CD4-positive, alpha-beta T cell treated with Interleukin-6 for 4 hours (primary cell): ENCODE measurements at regions not wholly inside any gene's neighbourhood (a gene's known extent, or its start where the extent isn't known, plus 50 kb on each side); places are given as distances from the start of the nearest gene placed in this dataset.

Experiments used
- DNase-seq: peaks from one replicate; pipeline ENCODE4 v3.0.0-alpha.2; 2020; ENCODE audit warnings: mixed read lengths

GRCh38 chr2:146239392-146240135 is 1605.3 kb upstream of the ACVR2A start:
- DNase-seq = no peak

GRCh38 chr2:146238254-146238966 is 1606.4 kb upstream of the ACVR2A start:
- DNase-seq = no peak

GRCh38 chr2:146235158-146235557 is 1609.7 kb upstream of the ACVR2A start:
- DNase-seq = no peak

GRCh38 chr2:146229508-146230155 is 1615.2 kb upstream of the ACVR2A start:
- DNase-seq = no peak

GRCh38 chr2:146228466-146229058 is 1616.3 kb upstream of the ACVR2A start:
- no peak for DNase-seq

GRCh38 chr2:146228020-146228393 is 1616.8 kb upstream of the ACVR2A start:
- DNase-seq = no peak

GRCh38 chr2:146227152-146228019 is 1617.4 kb upstream of the ACVR2A start:
- DNase-seq = no peak

GRCh38 chr2:146226077-146226476 is 1618.8 kb upstream of the ACVR2A start:
- DNase-seq = no peak

GRCh38 chr2:146221826-146222225 is 1623.0 kb upstream of the ACVR2A start:
- DNase-seq = no peak

GRCh38 chr2:146220957-146221356 is 1623.9 kb upstream of the ACVR2A start:
- no peak for DNase-seq

GRCh38 chr2:146214394-146214929 is 1630.4 kb upstream of the ACVR2A start:
- no peak for DNase-seq

GRCh38 chr2:146213674-146214073 is 1631.2 kb upstream of the ACVR2A start:
- DNase-seq = no peak

- DNase-seq = no peak
Observed at GRCh38 chr2:146212602-146213001, 1632.2 kb upstream of the ACVR2A start.

GRCh38 chr2:146209842-146210275 is 1635.0 kb upstream of the ACVR2A start:
- no peak for DNase-seq

- DNase-seq = no peak
Observed at GRCh38 chr2:146207901-146208300, 1636.9 kb upstream of the ACVR2A start.

GRCh38 chr2:146207417-146207816 is 1637.4 kb upstream of the ACVR2A start:
- DNase-seq = no peak

- no peak for DNase-seq
Observed at GRCh38 chr2:146203064-146203624, 1641.7 kb upstream of the ACVR2A start.

- DNase-seq = no peak
Observed at GRCh38 chr2:146193619-146194018, 1651.2 kb upstream of the ACVR2A start.

GRCh38 chr2:146189541-146189940 is 1655.3 kb upstream of the ACVR2A start:
- no peak for DNase-seq

- DNase-seq = no peak
Observed at GRCh38 chr2:146173934-146174333, 1654.0 kb upstream of the ZEB2 start.

- no peak for DNase-seq
Observed at GRCh38 chr2:146161256-146161882, 1641.5 kb upstream of the ZEB2 start.
